ENCODE measurements at regions not wholly inside any gene's neighbourhood (a gene's known extent, or its start where the extent isn't known, plus 50 kb on each side); places are given as distances from the start of the nearest gene placed in this dataset.

- DNase-seq = no peak
Observed at GRCh38 chr6:8275667-8276066, 159.7 kb downstream of the SLC35B3 start.

GRCh38 chr6:8274226-8274625 is 161.1 kb downstream of the SLC35B3 start:
- no peak for DNase-seq

GRCh38 chr6:8269872-8270454 is 165.4 kb downstream of the SLC35B3 start:
- DNase-seq = no peak

- DNase-seq = no peak
Observed at GRCh38 chr6:8269094-8269493, 166.3 kb downstream of the SLC35B3 start.

GRCh38 chr6:8268606-8269005 is 166.3 kb upstream of the EEF1E1 start:
- DNase-seq = no peak

GRCh38 chr6:8268156-8268555 is 165.8 kb upstream of the EEF1E1 start:
- DNase-seq = no peak

- no peak for DNase-seq
Observed at GRCh38 chr6:8260610-8261009, 158.3 kb upstream of the EEF1E1 start.

GRCh38 chr6:8246403-8246802 is 144.1 kb upstream of the EEF1E1 start:
- no peak for DNase-seq

- peak; percentile 11 to 23 for DNase-seq
Observed at GRCh38 chr6:8245726-8246125, 143.4 kb upstream of the EEF1E1 start.

- DNase-seq = no peak
Observed at GRCh38 chr6:8243475-8243874, 141.1 kb upstream of the EEF1E1 start.

- DNase-seq = no peak
Observed at GRCh38 chr6:8242885-8243284, 140.5 kb upstream of the EEF1E1 start.

GRCh38 chr6:8240301-8240700 is 138.0 kb upstream of the EEF1E1 start:
- DNase-seq = no peak

- no peak for DNase-seq
Observed at GRCh38 chr6:8238773-8239683, 136.7 kb upstream of the EEF1E1 start.

GRCh38 chr6:8237668-8238067 is 135.3 kb upstream of the EEF1E1 start:
- no peak for DNase-seq

- no peak for DNase-seq
Observed at GRCh38 chr6:8236956-8237355, 134.6 kb upstream of the EEF1E1 start.

GRCh38 chr6:8234321-8234720 is 132.0 kb upstream of the EEF1E1 start:
- no peak for DNase-seq

GRCh38 chr6:8231956-8232355 is 129.6 kb upstream of the EEF1E1 start:
- DNase-seq = no peak

GRCh38 chr6:8229915-8230756 is 127.8 kb upstream of the EEF1E1 start:
- DNase-seq = no peak

- DNase-seq = no peak
Observed at GRCh38 chr6:8225113-8225512, 122.8 kb upstream of the EEF1E1 start.

GRCh38 chr6:8223678-8224077 is 121.3 kb upstream of the EEF1E1 start:
- no peak for DNase-seq

GRCh38 chr6:8219352-8219943 is 117.1 kb upstream of the EEF1E1 start:
- DNase-seq = peak; percentile 10 to 19

- no peak for DNase-seq
Observed at GRCh38 chr6:8218861-8219260, 116.5 kb upstream of the EEF1E1 start.

- DNase-seq = no peak
Observed at GRCh38 chr6:8215631-8216030, 113.3 kb upstream of the EEF1E1 start.
